Activated CD4-positive, CD25-positive, alpha-beta regulatory T cell treated with anti-CD3 and anti-CD28 coated beads, Interleukin-2, amount 50 U/mL, for 16 hours (primary cell): ENCODE measurements at regions not wholly inside any gene's neighbourhood (a gene's known extent, or its start where the extent isn't known, plus 50 kb on each side); places are given as distances from the start of the nearest gene placed in this dataset.

Experiments
- DNase-seq: peaks from one replicate; pipeline ENCODE4 v3.0.0-alpha.2; 2020; ENCODE audit warnings: low read depth, low spot score

GRCh38 chr14:104271391-104271790 is 133.0 kb downstream of the KIF26A start:
- no peak for DNase-seq

- no peak for DNase-seq
Measured at GRCh38 chr14:104274806-104275205, 136.4 kb downstream of the KIF26A start.

- DNase-seq = no peak
Measured at GRCh38 chr14:104277416-104278213, 139.2 kb downstream of the KIF26A start.

GRCh38 chr14:104278214-104278534 is 139.8 kb downstream of the KIF26A start:
- no peak for DNase-seq

- no peak for DNase-seq
Measured at GRCh38 chr14:104280085-104280901, 141.9 kb downstream of the KIF26A start.

GRCh38 chr14:104280902-104281767 is 142.7 kb downstream of the KIF26A start:
- DNase-seq = no peak

GRCh38 chr14:104281768-104282301 is 143.4 kb downstream of the KIF26A start:
- no peak for DNase-seq

GRCh38 chr14:104282332-104283196 is 144.2 kb downstream of the KIF26A start:
- DNase-seq = no peak

GRCh38 chr14:104283197-104284106 is 145.1 kb downstream of the KIF26A start:
- no peak for DNase-seq

GRCh38 chr14:104284107-104284592 is 145.8 kb downstream of the KIF26A start:
- no peak for DNase-seq

- no peak for DNase-seq
Measured at GRCh38 chr14:104284636-104285507, 146.5 kb downstream of the KIF26A start.

- no peak for DNase-seq
Measured at GRCh38 chr14:104285508-104285840, 147.1 kb downstream of the KIF26A start.

- no peak for DNase-seq
Measured at GRCh38 chr14:104286086-104286485, 147.7 kb downstream of the KIF26A start.

GRCh38 chr14:104286496-104286895 is 148.1 kb downstream of the KIF26A start:
- no peak for DNase-seq

GRCh38 chr14:104287301-104288009 is 149.1 kb downstream of the KIF26A start:
- DNase-seq = no peak

- no peak for DNase-seq
Measured at GRCh38 chr14:104288272-104288671, 149.9 kb downstream of the KIF26A start.

- DNase-seq = no peak
Measured at GRCh38 chr14:104289507-104289906, 151.1 kb downstream of the KIF26A start.

GRCh38 chr14:104290058-104290667 is 151.8 kb downstream of the KIF26A start:
- no peak for DNase-seq
